ENCODE measurements at regions not wholly inside any gene's neighbourhood (a gene's known extent, or its start where the extent isn't known, plus 50 kb on each side); places are given as distances from the start of the nearest gene placed in this dataset.
A peak's percentile ranks its signal among the peaks of the same experiment; 100 is the strongest.
"Not testable (repeated sequence)": the region's sequence is repeated elsewhere in the genome, so short reads cannot be mapped to it uniquely, and the experiment has no call there.

GRCh38 chr22:18787529-18787928 lies 118.6 kb upstream of the DGCR6 start:
- DNase-seq: peak in 3 of 10 donors; percentile 33 to 74 (median 59)
- intact Hi-C loops (cut with DNase I): not testable (repeated sequence)

GRCh38 chr22:18810379-18810778 lies 95.7 kb upstream of the DGCR6 start:
- DNase-seq; intact Hi-C loops (cut with DNase I): not testable (repeated sequence)

DNA sequence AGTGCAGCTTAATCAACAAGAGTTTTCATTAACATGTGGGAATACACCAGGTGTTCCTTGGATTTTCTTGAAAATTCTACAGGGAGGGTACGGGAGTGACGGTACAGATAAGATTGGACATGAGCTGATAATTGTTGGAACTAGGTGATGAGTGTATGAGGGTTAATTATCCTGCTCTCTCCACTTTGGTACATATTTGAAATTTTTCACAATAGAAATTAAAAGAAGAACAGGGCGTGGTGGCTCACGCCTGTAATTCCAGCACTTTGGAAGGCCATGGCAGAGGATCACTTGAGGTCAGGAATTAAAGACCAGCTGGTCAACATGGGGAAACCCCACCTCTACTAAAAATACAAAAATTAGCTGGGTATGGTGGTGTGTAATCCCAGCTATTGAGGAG lies 87.1 kb upstream of the DGCR6 start:
- intact Hi-C loops (cut with DNase I): not testable (repeated sequence)

More for the DNA sequence above, 87.1 kb upstream of the DGCR6 start:
- not testable (repeated sequence) for DNase-seq

Data from posterior cingulate gyrus (tissue), 11 donors.